HG03280 (cell line): ENCODE measurements at regions not wholly inside any gene's neighbourhood (a gene's known extent, or its start where the extent isn't known, plus 50 kb on each side); places are given as distances from the start of the nearest gene placed in this dataset.

Experiments used
- ATAC-seq: cut with Tn5 transposase; IDR thresholded peaks from one replicate; pipeline ENCODE4 v1.9.1; 2021; ENCODE audit warnings: mild to moderate bottlenecking, moderate library complexity; ENCODE audit not compliant: unreplicated experiment

GRCh38 chr10:31647861-31648260 is 280.8 kb downstream of the ARHGAP12 start:
- no peak for ATAC-seq

- ATAC-seq: no peak
Observed at GRCh38 chr10:31646519-31646918, 282.1 kb downstream of the ARHGAP12 start.

GRCh38 chr10:31645786-31646185 is 282.8 kb downstream of the ARHGAP12 start:
- ATAC-seq: no peak

GRCh38 chr10:31644931-31645633 is 283.5 kb downstream of the ARHGAP12 start:
- ATAC-seq: no peak

- ATAC-seq: no peak
Observed at GRCh38 chr10:31642281-31642680, 286.4 kb downstream of the ARHGAP12 start.

- ATAC-seq: no peak
Observed at GRCh38 chr10:31635415-31636065, 293.1 kb downstream of the ARHGAP12 start.

- ATAC-seq: no peak
Observed at GRCh38 chr10:31635009-31635408, 293.6 kb downstream of the ARHGAP12 start.

- ATAC-seq: no peak
Observed at GRCh38 chr10:31630861-31631567, 297.6 kb downstream of the ARHGAP12 start.

GRCh38 chr10:31625566-31625965 is 303.1 kb downstream of the ARHGAP12 start:
- ATAC-seq: no peak

- ATAC-seq: no peak
Observed at GRCh38 chr10:31624611-31625010, 304.0 kb downstream of the ARHGAP12 start.

- no peak for ATAC-seq
Observed at GRCh38 chr10:31623947-31624346, 304.7 kb downstream of the ARHGAP12 start.

- no peak for ATAC-seq
Observed at GRCh38 chr10:31623466-31623865, 304.4 kb downstream of the ZEB1 start.

GRCh38 chr10:31622978-31623377 is 304.0 kb downstream of the ZEB1 start:
- no peak for ATAC-seq

- no peak for ATAC-seq
Observed at GRCh38 chr10:31621733-31622132, 302.7 kb downstream of the ZEB1 start.

GRCh38 chr10:31620226-31621151 is 301.5 kb downstream of the ZEB1 start:
- no peak for ATAC-seq

- ATAC-seq: no peak
Observed at GRCh38 chr10:31619531-31620061, 300.6 kb downstream of the ZEB1 start.

GRCh38 chr10:31618541-31619291 is 299.7 kb downstream of the ZEB1 start:
- ATAC-seq: no peak

- no peak for ATAC-seq
Observed at GRCh38 chr10:31617757-31618156, 298.7 kb downstream of the ZEB1 start.

- ATAC-seq: no peak
Observed at GRCh38 chr10:31617133-31617532, 298.1 kb downstream of the ZEB1 start.

- ATAC-seq: no peak
Observed at GRCh38 chr10:31615129-31615528, 296.1 kb downstream of the ZEB1 start.
